ENCODE measurements at regions not wholly inside any gene's neighbourhood (a gene's known extent, or its start where the extent isn't known, plus 50 kb on each side); places are given as distances from the start of the nearest gene placed in this dataset.

DNA sequence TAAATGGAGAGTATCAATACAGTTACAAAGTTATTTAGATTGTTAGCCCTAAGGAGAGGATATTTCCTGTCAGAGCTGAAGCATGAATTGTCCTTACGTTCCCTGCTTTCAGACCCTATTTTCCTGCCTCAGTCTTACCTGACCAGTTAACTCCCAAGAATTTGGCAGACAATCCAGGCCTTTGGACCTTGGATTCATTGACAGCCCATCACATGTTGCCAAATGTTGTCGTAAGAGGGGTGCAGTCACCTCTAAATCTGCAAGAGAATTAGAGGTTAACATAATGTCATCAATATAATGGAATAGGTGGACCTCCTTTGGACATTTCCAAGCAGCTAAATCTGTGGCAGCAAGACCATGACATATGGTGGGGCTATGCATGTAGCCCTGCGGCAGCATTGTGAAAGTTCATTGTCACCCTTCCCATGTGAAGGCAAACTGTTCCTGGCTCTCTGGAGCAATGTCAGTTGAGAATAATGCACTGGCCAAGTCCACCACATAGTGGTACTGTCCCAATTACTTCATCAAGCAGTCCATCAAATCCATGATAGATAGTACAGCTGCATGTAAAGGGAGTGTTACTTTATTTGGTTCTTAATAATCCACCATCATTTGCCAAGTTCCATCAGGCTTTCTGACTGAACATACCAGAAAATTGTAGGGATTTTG lies 1137.0 kb upstream of the POU3F4 start:
- no peaks in the 10 kb centered on the region for H3K9me3 ChIP-seq (ENCODE audit: control insufficient read depth in 4 of 4, low read length in 3 of 4)
- DNase-seq (ENCODE audit: low spot score), result no peak
- no peak overlapping the region for H3K9ac ChIP-seq (ENCODE audit: low read depth in 1 of 2, low read length in 2 of 2)
- peaks cover 0 to 4% (median 0%) of the 10 kb centered on the region in 4 donors for H3K27me3 ChIP-seq (ENCODE audit: control insufficient read depth in 4 of 4, insufficient read depth in 4 of 4, low read length in 3 of 4)
- no peaks in the 10 kb centered on the region for H3K36me3 ChIP-seq (ENCODE audit: control insufficient read depth in 4 of 4, insufficient read depth in 3 of 4, low read depth in 1 of 4, low read length in 3 of 4)
- no peak overlapping the region for H3K4me3 ChIP-seq (ENCODE audit: low read depth in 1 of 3, low read length in 3 of 3)
- no peak overlapping the region for H3K27ac ChIP-seq (ENCODE audit: low read depth in 1 of 2, low read length in 2 of 2)
- H3K4me1 ChIP-seq (ENCODE audit: control insufficient read depth in 4 of 4, insufficient read depth in 4 of 4, low read length in 3 of 4), result peaks cover 0 to 4% (median 0%) of the 10 kb centered on the region in 4 donors
- TF ChIP-seq HNF4A (conservative IDR thresholded peaks at IDR 0.05), result peak; percentile 23 to 35
- TF ChIP-seq, protein P1, sequence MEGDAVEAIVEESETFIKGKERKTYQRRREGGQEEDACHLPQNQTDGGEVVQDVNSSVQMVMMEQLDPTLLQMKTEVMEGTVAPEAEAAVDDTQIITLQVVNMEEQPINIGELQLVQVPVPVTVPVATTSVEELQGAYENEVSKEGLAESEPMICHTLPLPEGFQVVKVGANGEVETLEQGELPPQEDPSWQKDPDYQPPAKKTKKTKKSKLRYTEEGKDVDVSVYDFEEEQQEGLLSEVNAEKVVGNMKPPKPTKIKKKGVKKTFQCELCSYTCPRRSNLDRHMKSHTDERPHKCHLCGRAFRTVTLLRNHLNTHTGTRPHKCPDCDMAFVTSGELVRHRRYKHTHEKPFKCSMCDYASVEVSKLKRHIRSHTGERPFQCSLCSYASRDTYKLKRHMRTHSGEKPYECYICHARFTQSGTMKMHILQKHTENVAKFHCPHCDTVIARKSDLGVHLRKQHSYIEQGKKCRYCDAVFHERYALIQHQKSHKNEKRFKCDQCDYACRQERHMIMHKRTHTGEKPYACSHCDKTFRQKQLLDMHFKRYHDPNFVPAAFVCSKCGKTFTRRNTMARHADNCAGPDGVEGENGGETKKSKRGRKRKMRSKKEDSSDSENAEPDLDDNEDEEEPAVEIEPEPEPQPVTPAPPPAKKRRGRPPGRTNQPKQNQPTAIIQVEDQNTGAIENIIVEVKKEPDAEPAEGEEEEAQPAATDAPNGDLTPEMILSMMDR (IDR thresholded peaks at IDR 0.05; ENCODE audit: low read depth, low read length, missing input control), result no peak
- WGBS, result 57% methylated on average over 3 of the region's 3 CpGs

DNA sequence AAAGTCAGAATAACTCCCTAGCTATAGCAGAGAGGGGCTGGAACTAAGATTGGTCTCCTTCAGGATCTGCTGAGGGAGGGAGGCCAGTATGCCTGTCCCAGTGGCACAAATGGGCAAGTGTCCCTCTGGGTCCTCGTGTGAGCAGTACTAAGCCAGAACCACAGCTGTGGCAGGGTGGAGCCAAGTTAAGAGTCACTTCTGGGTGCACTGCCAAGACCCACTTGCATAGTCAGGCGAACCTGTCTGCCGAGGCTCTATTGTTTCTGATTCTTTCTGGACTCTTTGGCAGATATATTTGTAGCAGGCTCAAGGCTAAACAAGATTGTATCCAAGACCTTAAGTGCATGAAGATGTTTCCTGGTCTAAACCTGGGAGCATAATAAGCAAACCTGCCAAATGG lies 1123.7 kb upstream of the POU3F4 start:
- no peak for TF ChIP-seq FOXA2 (IDR thresholded peaks at IDR 0.05)
- Histone ChIP-seq H3K27ac (ENCODE audit: low read depth in 1 of 2, low read length in 2 of 2) (no peak overlapping the region), H3K4me1 (ENCODE audit: control insufficient read depth in 4 of 4, insufficient read depth in 4 of 4, low read length in 3 of 4) (no peaks in the 10 kb centered on the region), H3K36me3 (ENCODE audit: control insufficient read depth in 4 of 4, insufficient read depth in 3 of 4, low read depth in 1 of 4, low read length in 3 of 4) (no peaks in the 10 kb centered on the region), H3K9ac (ENCODE audit: low read depth in 1 of 2, low read length in 2 of 2) (no peak overlapping the region), H3K9me3 (ENCODE audit: control insufficient read depth in 4 of 4, low read length in 3 of 4) (no peaks in the 10 kb centered on the region), H3K4me3 (ENCODE audit: low read depth in 1 of 3, low read length in 3 of 3) (no peak overlapping the region), H3K27me3 (ENCODE audit: control insufficient read depth in 4 of 4, insufficient read depth in 4 of 4, low read length in 3 of 4) (no peaks in the 10 kb centered on the region)
- WGBS, result 80% methylated on average over 3 of the region's 3 CpGs
- no peak for DNase-seq (ENCODE audit: low spot score)

DNA sequence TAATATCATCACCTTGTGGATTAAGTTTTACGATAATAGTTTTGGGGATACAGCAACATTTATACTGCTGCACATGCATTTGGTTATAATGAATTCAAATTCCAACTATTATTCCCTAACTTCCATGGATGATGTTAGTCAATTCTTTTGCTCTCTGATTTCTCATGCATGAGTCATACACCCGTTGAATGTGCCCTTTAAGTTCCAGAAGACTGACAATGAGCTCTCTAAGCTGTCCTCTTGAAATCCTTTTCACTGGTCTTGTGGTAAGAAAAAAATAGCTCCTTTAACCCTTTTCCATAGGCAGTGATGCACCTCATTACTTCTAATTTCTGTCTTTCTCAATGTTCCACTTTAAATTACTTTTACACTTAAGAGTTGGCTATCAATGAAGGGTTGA lies 1095.2 kb upstream of the POU3F4 start:
- Histone ChIP-seq H3K27me3 (ENCODE audit: control insufficient read depth in 4 of 4, insufficient read depth in 4 of 4, low read length in 3 of 4) (no peaks in the 10 kb centered on the region), H3K27ac (ENCODE audit: low read depth in 1 of 2, low read length in 2 of 2) (no peak overlapping the region), H3K36me3 (ENCODE audit: control insufficient read depth in 4 of 4, insufficient read depth in 3 of 4, low read depth in 1 of 4, low read length in 3 of 4) (no peaks in the 10 kb centered on the region), H3K9ac (ENCODE audit: low read depth in 1 of 2, low read length in 2 of 2) (no peak overlapping the region), H3K4me1 (ENCODE audit: control insufficient read depth in 4 of 4, insufficient read depth in 4 of 4, low read length in 3 of 4) (no peaks in the 10 kb centered on the region), H3K9me3 (ENCODE audit: control insufficient read depth in 4 of 4, low read length in 3 of 4) (no peaks in the 10 kb centered on the region), H3K4me3 (ENCODE audit: low read depth in 1 of 3, low read length in 3 of 3) (no peak overlapping the region)
- 77% methylated on average over 2 of the region's 2 CpGs for WGBS
- DNase-seq (ENCODE audit: low spot score), result no peak
- TF ChIP-seq, protein P2, sequence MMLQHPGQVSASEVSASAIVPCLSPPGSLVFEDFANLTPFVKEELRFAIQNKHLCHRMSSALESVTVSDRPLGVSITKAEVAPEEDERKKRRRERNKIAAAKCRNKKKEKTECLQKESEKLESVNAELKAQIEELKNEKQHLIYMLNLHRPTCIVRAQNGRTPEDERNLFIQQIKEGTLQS (IDR thresholded peaks at IDR 0.05), result no peak
- TF ChIP-seq, protein P3, sequence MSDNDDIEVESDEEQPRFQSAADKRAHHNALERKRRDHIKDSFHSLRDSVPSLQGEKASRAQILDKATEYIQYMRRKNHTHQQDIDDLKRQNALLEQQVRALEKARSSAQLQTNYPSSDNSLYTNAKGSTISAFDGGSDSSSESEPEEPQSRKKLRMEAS (IDR thresholded peaks at IDR 0.05), result no peak
- no peak for TF ChIP-seq FOXA1 (IDR thresholded peaks at IDR 0.05)
- no peak for TF ChIP-seq GABPA (IDR thresholded peaks at IDR 0.05 in 1 of 2, conservative IDR thresholded peaks at IDR 0.05 in 1 of 2)
- TF ChIP-seq HNF4A (conservative IDR thresholded peaks at IDR 0.05), result no peak
- TF ChIP-seq NR2F2 (IDR thresholded peaks at IDR 0.05), result no peak
- no peak for TF ChIP-seq HNF4G (IDR thresholded peaks at IDR 0.05)
- no peak for TF ChIP-seq RAD21 (IDR thresholded peaks at IDR 0.05)
- TF ChIP-seq, protein P1 (IDR thresholded peaks at IDR 0.05; ENCODE audit: low read depth, low read length, missing input control), result no peak
- no peak for TF ChIP-seq YY1 (IDR thresholded peaks at IDR 0.05)
- no peak for TF ChIP-seq JUND (IDR thresholded peaks at IDR 0.05)
- TF ChIP-seq EGR1 (IDR thresholded peaks at IDR 0.05; ENCODE audit: low read depth in 2 of 2), result no peak
- TF ChIP-seq SP1 (IDR thresholded peaks at IDR 0.05), result no peak
- no peak for TF ChIP-seq RXRA (IDR thresholded peaks at IDR 0.05)
- TF ChIP-seq, protein P4, sequence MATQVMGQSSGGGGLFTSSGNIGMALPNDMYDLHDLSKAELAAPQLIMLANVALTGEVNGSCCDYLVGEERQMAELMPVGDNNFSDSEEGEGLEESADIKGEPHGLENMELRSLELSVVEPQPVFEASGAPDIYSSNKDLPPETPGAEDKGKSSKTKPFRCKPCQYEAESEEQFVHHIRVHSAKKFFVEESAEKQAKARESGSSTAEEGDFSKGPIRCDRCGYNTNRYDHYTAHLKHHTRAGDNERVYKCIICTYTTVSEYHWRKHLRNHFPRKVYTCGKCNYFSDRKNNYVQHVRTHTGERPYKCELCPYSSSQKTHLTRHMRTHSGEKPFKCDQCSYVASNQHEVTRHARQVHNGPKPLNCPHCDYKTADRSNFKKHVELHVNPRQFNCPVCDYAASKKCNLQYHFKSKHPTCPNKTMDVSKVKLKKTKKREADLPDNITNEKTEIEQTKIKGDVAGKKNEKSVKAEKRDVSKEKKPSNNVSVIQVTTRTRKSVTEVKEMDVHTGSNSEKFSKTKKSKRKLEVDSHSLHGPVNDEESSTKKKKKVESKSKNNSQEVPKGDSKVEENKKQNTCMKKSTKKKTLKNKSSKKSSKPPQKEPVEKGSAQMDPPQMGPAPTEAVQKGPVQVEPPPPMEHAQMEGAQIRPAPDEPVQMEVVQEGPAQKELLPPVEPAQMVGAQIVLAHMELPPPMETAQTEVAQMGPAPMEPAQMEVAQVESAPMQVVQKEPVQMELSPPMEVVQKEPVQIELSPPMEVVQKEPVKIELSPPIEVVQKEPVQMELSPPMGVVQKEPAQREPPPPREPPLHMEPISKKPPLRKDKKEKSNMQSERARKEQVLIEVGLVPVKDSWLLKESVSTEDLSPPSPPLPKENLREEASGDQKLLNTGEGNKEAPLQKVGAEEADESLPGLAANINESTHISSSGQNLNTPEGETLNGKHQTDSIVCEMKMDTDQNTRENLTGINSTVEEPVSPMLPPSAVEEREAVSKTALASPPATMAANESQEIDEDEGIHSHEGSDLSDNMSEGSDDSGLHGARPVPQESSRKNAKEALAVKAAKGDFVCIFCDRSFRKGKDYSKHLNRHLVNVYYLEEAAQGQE (IDR thresholded peaks at IDR 0.05), result no peak
- no peak for TF ChIP-seq FOXA2 (IDR thresholded peaks at IDR 0.05)
- no peak for TF ChIP-seq TAF1 (conservative IDR thresholded peaks at IDR 0.05)
- TF ChIP-seq, protein P5, sequence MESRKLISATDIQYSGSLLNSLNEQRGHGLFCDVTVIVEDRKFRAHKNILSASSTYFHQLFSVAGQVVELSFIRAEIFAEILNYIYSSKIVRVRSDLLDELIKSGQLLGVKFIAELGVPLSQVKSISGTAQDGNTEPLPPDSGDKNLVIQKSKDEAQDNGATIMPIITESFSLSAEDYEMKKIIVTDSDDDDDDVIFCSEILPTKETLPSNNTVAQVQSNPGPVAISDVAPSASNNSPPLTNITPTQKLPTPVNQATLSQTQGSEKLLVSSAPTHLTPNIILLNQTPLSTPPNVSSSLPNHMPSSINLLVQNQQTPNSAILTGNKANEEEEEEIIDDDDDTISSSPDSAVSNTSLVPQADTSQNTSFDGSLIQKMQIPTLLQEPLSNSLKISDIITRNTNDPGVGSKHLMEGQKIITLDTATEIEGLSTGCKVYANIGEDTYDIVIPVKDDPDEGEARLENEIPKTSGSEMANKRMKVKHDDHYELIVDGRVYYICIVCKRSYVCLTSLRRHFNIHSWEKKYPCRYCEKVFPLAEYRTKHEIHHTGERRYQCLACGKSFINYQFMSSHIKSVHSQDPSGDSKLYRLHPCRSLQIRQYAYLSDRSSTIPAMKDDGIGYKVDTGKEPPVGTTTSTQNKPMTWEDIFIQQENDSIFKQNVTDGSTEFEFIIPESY (IDR thresholded peaks at IDR 0.05), result no peak
